NK-92 treated with Interleukin-12 subunit alpha and Interleukin-12 subunit beta, amount 100 ng/mL, for 24 hours (cell line): ENCODE measurements at regions not wholly inside any gene's neighbourhood (a gene's known extent, or its start where the extent isn't known, plus 50 kb on each side); places are given as distances from the start of the nearest gene placed in this dataset.

Source experiments
- DNase-seq: peaks from one replicate; lab custom pipeline; 2025; lab: John Stamatoyannopoulos, UW

DNA sequence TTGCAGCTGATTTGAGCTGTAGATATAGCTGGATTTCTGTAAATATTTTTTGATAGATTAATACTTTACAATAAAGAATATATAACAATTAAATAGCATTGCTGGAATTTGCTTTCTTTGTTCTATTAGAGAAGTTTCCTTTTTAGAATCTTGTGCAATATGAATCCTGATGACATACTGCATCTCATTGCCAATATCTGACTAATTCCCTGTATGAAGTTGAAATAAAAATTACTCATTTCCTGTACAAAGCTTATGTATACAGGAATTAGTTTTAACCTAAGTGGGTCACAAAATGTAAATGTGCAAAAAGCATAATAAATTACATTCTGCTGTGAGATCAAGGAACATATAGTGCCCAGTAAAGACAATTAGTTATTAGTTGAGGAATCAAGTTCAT lies 72.8 kb upstream of the TMEFF2 start:
- no peak for DNase-seq

DNA sequence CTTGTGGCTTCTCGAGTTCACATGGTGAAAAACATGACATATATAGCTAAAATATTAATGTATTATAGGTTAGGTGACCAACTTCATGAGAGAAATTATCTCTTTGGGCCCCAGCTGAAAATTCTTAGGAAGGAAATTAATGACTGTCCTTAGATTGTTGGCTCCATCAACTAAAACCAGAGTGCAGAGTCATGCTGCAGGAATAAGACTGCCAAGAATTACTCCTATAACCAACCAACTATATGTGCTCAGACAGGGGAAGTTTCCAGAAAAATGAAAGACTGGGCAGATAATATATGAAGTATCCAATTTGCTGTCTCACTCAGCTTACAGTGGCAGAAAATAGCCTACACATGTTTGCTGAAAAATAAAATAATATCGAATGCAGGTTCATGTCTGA lies 71.0 kb upstream of the TMEFF2 start:
- DNase-seq = no peak

DNA sequence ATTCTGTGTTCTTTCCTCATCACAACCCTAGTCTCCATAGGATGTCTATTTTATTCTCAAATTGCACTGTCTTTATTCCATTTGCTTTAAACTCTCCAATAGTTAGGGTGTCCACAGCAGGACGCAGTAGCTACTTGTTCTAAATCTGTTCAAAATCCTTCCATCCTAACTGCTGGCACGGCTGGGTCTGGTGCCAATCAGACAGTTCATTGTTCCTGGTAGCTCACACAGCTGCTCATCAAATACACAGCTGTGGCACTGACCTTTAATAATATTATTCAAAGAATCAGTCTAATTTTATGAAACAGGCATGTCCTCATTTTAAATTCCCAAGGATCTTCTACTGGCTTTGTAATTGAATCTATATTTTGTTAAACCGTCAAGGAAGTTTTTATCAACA lies 59.7 kb upstream of the TMEFF2 start:
- no peak for DNase-seq

DNA sequence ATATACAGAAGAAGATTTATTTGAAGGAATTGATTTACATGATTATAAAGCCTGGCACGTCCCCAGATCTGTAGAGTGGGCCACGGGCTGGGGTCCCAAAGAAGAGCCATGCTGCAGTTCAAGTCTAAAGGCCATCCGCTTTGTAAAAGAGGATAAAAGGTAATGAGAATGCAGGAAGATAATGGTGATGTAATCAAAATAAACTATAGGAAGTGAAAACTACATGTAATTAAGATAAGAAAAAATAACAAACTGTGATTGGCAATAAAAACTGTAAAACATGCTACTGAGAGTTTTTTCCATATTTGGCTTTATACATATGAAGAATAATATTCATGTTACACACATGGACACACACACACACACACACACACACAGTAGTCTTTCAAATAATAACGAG lies 59.0 kb upstream of the TMEFF2 start:
- DNase-seq = no peak

DNA sequence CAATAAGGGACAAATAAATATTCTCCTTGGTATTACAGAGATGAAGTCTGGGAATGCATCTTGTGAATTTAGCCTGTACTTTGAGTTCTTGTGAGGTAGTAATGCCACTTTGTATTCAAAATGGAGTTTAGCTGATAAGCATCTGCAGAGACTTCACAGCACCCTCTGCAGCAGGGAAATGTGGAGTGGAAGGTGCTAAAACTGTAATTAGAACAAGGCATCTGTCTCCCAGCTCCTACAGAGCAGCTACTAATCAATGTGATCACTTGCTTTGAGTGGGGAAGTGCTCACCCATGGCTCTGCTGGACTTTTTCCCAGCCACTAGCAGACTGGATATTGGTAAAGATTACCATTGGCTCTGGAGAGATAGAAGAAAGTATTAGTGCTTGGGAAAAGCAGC lies 56.2 kb upstream of the TMEFF2 start:
- DNase-seq = no peak

DNA sequence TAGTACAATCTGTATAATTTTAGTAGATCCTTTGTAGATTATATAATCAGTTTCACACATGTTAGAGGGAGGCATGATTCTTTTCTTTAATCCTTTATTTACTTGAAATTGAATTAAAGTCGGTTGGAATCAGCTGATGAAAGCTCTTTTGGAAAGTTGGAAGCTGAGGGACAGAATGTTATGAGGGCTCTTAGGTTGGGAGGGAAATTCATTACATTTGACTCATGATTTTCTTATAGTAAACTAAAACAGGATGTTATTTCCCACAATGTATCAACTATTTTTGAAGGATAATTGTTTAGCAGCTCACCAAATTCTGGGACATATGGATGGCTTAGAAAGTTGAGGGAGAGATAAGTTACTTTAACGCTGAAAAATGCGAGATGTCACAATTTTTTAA lies 52.7 kb upstream of the TMEFF2 start:
- DNase-seq = no peak

DNA sequence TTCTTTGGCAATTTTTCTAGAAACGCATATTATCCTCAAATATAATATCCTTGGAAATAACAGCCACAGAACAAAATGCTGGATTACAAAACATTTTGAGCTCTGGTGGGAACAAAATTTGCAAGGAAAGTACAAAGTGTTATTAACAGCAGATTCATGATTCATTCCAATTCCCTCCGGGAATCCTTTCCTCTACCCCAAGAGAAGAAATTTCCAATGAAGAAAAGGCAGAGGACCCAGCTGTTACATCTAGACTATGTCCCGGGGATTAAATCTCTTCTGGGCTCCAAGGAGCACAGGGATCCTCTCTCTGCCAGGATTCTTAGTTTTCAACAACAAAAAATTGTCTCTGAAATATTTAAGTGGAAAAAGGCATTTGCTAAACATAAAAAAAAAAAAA lies 51.6 kb upstream of the TMEFF2 start:
- no peak for DNase-seq

DNA sequence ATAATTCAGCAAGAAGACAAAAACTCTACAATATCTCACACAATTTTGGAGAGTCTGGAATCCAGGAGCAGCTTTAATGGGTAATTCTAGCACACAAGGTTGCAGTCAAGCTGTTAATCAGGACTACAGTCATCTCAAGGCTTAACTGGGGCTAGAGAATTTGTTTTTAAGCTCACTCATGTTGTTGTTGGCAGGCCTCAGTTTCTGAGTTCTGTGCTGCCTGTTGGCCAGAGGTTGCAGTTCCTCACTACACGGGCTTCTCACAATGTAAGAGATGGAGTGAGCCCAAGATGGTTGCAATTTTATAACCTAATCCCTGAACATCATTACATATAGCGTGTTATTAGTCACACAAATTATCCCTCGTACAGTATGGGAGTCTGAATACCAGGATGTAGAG lies 50.6 kb upstream of the TMEFF2 start:
- no peak for DNase-seq
